ENCODE measurements at regions not wholly inside any gene's neighbourhood (a gene's known extent, or its start where the extent isn't known, plus 50 kb on each side); places are given as distances from the start of the nearest gene placed in this dataset.

- H3K9ac ChIP-seq (replicated peaks in 1 of 4; ENCODE audit: extremely low read depth in 1 of 4, low read depth in 3 of 4, low read length in 3 of 4) = no peak overlapping the region
- no peak overlapping the region for H2AK5ac ChIP-seq (ENCODE audit: low read depth, low read length)
- H2AFZ ChIP-seq (ENCODE audit: low read length) = no peak overlapping the region
- H2BK20ac ChIP-seq (ENCODE audit: low read length) = no peak overlapping the region
- H3K27ac ChIP-seq (ENCODE audit: low read depth, low read length) = no peak overlapping the region
- H3K14ac ChIP-seq (ENCODE audit: insufficient read length) = no peak overlapping the region
- no peaks in the 10 kb centered on the region for H3K23me2 ChIP-seq (ENCODE audit: low read depth, low read length)
- H2BK12ac ChIP-seq (ENCODE audit: low read depth, low read length) = no peak overlapping the region
- FAIRE-seq (no peak), DNase-seq (ENCODE audit: low read depth in 1 of 2, low spot score in 2 of 2) (no peak)
- no peaks in the 10 kb centered on the region for H3K79me2 ChIP-seq (ENCODE audit: control insufficient read depth in 1 of 2, insufficient read depth in 2 of 2, low read length in 2 of 2)
- H3K18ac ChIP-seq (ENCODE audit: extremely low read depth, low read length) = no peak overlapping the region
- H4K5ac ChIP-seq (ENCODE audit: insufficient read length, low read depth, low read length) = no peak overlapping the region
- 88% methylated on average over 3 of the region's 3 CpGs; no CpG with 5 or more reads in 1 of the 2 experiments for WGBS, 2 experiments (ENCODE audit: extremely low coverage in 1 of 2, insufficient coverage in 1 of 2, insufficient read length in 1 of 2, insufficient replicate concordance in 2 of 2, low coverage in 1 of 2, low lambda C conversion rate in 2 of 2, missing lambda C conversion rate in 1 of 2)
- no peaks in the 10 kb centered on the region for H3K4me1 ChIP-seq (replicated peaks in 1 of 4; ENCODE audit: control insufficient read depth in 3 of 4, insufficient read depth in 4 of 4, low read length in 3 of 4)
- H3K56ac ChIP-seq (replicated peaks; ENCODE audit: insufficient read length, low read depth, low read length) = no peak overlapping the region
- POLR2A ChIA-PET (ENCODE audit: partially characterized antibody) = interaction anchor here (1.1 kb wide), 1 partner anchor 41 kb away, joined by 3 read pairs; no protein-coding TSS in a partner anchor
- no peak overlapping the region for H3K4me3 ChIP-seq (ENCODE audit: extremely low read depth in 1 of 4, insufficient read depth in 2 of 4, low read depth in 3 of 4, low read length in 4 of 4)
- H3K79me1 ChIP-seq (ENCODE audit: low read depth, low read length) = no peaks in the 10 kb centered on the region
- H2BK5ac ChIP-seq (ENCODE audit: low read depth, low read length) = no peak overlapping the region
- H4K91ac ChIP-seq (replicated peaks; ENCODE audit: insufficient read length, low read length) = no peak overlapping the region
- H3K9me3 ChIP-seq (ENCODE audit: insufficient read depth in 2 of 2, low read depth in 1 of 2, low read length in 1 of 2) = no peaks in the 10 kb centered on the region
- H2BK120ac ChIP-seq (replicated peaks; ENCODE audit: low read depth, low read length) = no peak overlapping the region
- no peak overlapping the region for H3K4me2 ChIP-seq (ENCODE audit: insufficient read depth in 1 of 2, low read depth in 2 of 2, low read length in 2 of 2)
- H3K27me3 ChIP-seq (replicated peaks in 1 of 4; ENCODE audit: control insufficient read depth in 3 of 4, extremely low read depth in 1 of 4, insufficient read depth in 3 of 4, low read length in 3 of 4) = no peaks in the 10 kb centered on the region; a peak in 1 of 7 replicates
- H4K20me1 ChIP-seq (replicated peaks in 1 of 2; ENCODE audit: control insufficient read depth in 1 of 2, insufficient read depth in 2 of 2, low read length in 2 of 2) = no peaks in the 10 kb centered on the region
- H3K4ac ChIP-seq (replicated peaks; ENCODE audit: insufficient read length, low read depth, low read length) = no peak overlapping the region
- no peak overlapping the region for H2BK15ac ChIP-seq (ENCODE audit: low read length)
- no peaks in the 10 kb centered on the region for H3K36me3 ChIP-seq (ENCODE audit: control insufficient read depth in 2 of 4, insufficient read depth in 4 of 4, low read length in 3 of 4)
- no peak overlapping the region for H3K23ac ChIP-seq (ENCODE audit: insufficient read length)
- CTCF ChIA-PET (ENCODE audit: partially characterized antibody) = interaction anchor here (1.2 to 1.9 kb wide), 3 partner anchors 8 to 101 kb away, joined by 3 to 5 read pairs (median 4); no protein-coding TSS in a partner anchor
- H4K8ac ChIP-seq (ENCODE audit: extremely low read depth, insufficient read depth, low read length) = no peak overlapping the region
- no peak for TF ChIP-seq EGR1 (IDR thresholded peaks at IDR 0.05; ENCODE audit: borderline replicate concordance, low read depth, low read length)
- no peak for TF ChIP-seq POLR2A (IDR thresholded peaks at IDR 0.05; ENCODE audit: control extremely low read depth in 1 of 2, low read depth in 2 of 2, low read length in 2 of 2)
- TF ChIP-seq POU5F1 (IDR thresholded peaks at IDR 0.05; ENCODE audit: low read depth, low read length) = no peak
- TF ChIP-seq SP1 (IDR thresholded peaks at IDR 0.05; ENCODE audit: low read depth, low read length) = no peak
- TF ChIP-seq GTF2F1 (IDR thresholded peaks at IDR 0.05; ENCODE audit: borderline replicate concordance, low read depth, low read length) = no peak
- TF ChIP-seq RBBP5 (IDR thresholded peaks at IDR 0.05; ENCODE audit: borderline replicate concordance, low read depth, low read length) = no peak
- TF ChIP-seq KDM5A (IDR thresholded peaks at IDR 0.05; ENCODE audit: low read length) = no peak
- TF ChIP-seq SIX5 (IDR thresholded peaks at IDR 0.05; ENCODE audit: low read depth, low read length) = no peak
- TF ChIP-seq GABPA (IDR thresholded peaks at IDR 0.05; ENCODE audit: borderline replicate concordance, insufficient read depth, low read length) = no peak
- no peak for TF ChIP-seq TEAD4 (IDR thresholded peaks at IDR 0.05; ENCODE audit: low read depth, low read length)
- no peak for TF ChIP-seq CHD2 (IDR thresholded peaks at IDR 0.05; ENCODE audit: low read length)
- TF ChIP-seq TBP (IDR thresholded peaks at IDR 0.05; ENCODE audit: low read depth, low read length) = no peak
- TF ChIP-seq CHD1 (IDR thresholded peaks at IDR 0.05; ENCODE audit: low read depth, low read length) = no peak
- TF ChIP-seq PHF8 (conservative IDR thresholded peaks at IDR 0.05; ENCODE audit: low read depth, low read length) = no peak
- TF ChIP-seq RAD21 (IDR thresholded peaks at IDR 0.05 in 1 of 2, conservative IDR thresholded peaks at IDR 0.05 in 1 of 2; ENCODE audit: low read depth in 2 of 2, low read length in 2 of 2) = no peak
- TF ChIP-seq TCF12 (IDR thresholded peaks at IDR 0.05; ENCODE audit: low read depth, low read length) = no peak
Measured at GRCh38 chr15:67004142-67004541, 61.3 kb upstream of the SMAD3 start.
